Transverse colon (tissue), 3 donors: ENCODE measurements at regions not wholly inside any gene's neighbourhood (a gene's known extent, or its start where the extent isn't known, plus 50 kb on each side); places are given as distances from the start of the nearest gene placed in this dataset.

ENCODE experiments used
- EP300 ChIP-seq: sonication (generic); formaldehyde crosslinking; IDR thresholded peaks from one replicate; pipeline ENCODE4 v1.6.1; 2017; ENCODE audit warnings: antibody characterized with exemption, low read depth
- POLR2A ChIP-seq: fragments of 450-650 bp; IDR thresholded peaks from one replicate; pipeline ENCODE4 v1.6.1; 2016; ENCODE audit warnings: antibody characterized with exemption, mild to moderate bottlenecking, moderate library complexity
- TF ChIP-seq, protein P1 (sequence below), 5 experiments: fragments of 200-600 bp in 3 of 5; fragments of 450-650 bp in 2 of 5; sonication (generic) in 3 of 5; IDR thresholded peaks; 1 replicate in 2 of 5; 2 replicates in 3 of 5; pipeline ENCODE4 v1.5.1; 2016 to 2017; ENCODE audit warnings: antibody characterized with exemption in 5 of 5, inconsistent platforms in 3 of 5, mild to moderate bottlenecking in 2 of 5, moderate library complexity in 1 of 5

DNA sequence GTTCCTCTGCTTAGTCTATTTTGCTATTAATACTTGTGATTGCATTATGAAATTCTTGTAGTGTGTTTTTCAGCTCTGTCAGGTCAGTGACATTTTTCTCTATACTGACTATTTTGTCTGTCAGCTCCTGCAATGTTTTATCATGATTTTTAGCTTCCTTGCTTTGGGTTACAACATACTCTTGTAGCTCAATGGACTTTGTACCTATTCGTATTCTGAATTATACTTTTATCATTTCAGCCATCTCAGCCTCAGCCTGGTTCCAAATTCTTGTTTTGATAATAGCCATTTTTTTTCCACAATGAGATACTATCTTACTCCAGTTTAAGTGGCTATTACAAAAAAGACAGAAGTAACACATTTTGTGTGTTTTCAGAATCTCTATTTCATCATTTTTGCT lies 204.2 kb upstream of the ONECUT1 start:
- TF ChIP-seq, protein P1, sequence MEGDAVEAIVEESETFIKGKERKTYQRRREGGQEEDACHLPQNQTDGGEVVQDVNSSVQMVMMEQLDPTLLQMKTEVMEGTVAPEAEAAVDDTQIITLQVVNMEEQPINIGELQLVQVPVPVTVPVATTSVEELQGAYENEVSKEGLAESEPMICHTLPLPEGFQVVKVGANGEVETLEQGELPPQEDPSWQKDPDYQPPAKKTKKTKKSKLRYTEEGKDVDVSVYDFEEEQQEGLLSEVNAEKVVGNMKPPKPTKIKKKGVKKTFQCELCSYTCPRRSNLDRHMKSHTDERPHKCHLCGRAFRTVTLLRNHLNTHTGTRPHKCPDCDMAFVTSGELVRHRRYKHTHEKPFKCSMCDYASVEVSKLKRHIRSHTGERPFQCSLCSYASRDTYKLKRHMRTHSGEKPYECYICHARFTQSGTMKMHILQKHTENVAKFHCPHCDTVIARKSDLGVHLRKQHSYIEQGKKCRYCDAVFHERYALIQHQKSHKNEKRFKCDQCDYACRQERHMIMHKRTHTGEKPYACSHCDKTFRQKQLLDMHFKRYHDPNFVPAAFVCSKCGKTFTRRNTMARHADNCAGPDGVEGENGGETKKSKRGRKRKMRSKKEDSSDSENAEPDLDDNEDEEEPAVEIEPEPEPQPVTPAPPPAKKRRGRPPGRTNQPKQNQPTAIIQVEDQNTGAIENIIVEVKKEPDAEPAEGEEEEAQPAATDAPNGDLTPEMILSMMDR (IDR thresholded peaks at IDR 0.05): no peak
- TF ChIP-seq POLR2A (no peak), EP300 (no peak)
